Trophoblast cell (in vitro differentiated cells and primary cell): ENCODE measurements at regions not wholly inside any gene's neighbourhood (a gene's known extent, or its start where the extent isn't known, plus 50 kb on each side); places are given as distances from the start of the nearest gene placed in this dataset.

Experiments
- DNase-seq, 2 donors: peaks; one replicate each; pipeline ENCODE4 v3.0.0-alpha.2; 2016
- H2AFZ ChIP-seq: 2 replicates; pipeline ENCODE4 v1.6.1; 2013; ENCODE audit warnings: low read length, moderate library complexity, mild to moderate bottlenecking; ENCODE audit not compliant: insufficient read depth, poor library complexity
- H2AK5ac ChIP-seq: 2 replicates; pipeline ENCODE4 v1.6.1; 2013; ENCODE audit warnings: mild to moderate bottlenecking, low read length
- H2BK120ac ChIP-seq: 2 replicates; pipeline ENCODE4 v1.6.1; 2013; ENCODE audit warnings: low read length, mild to moderate bottlenecking, moderate library complexity; ENCODE audit not compliant: insufficient read depth, poor library complexity
- H2BK12ac ChIP-seq: 2 replicates; pipeline ENCODE4 v1.6.1; 2013; ENCODE audit warnings: mild to moderate bottlenecking, low read length, moderate library complexity
- H2BK5ac ChIP-seq: 2 replicates; pipeline ENCODE4 v1.6.1; 2013; ENCODE audit warnings: low read length, low read depth, moderate library complexity, mild to moderate bottlenecking; ENCODE audit not compliant: poor library complexity
- H3K14ac ChIP-seq: 2 replicates; pipeline ENCODE4 v1.6.1; 2013; ENCODE audit warnings: mild to moderate bottlenecking, low read length
- H3K18ac ChIP-seq: 2 replicates; pipeline ENCODE4 v1.6.1; 2013; ENCODE audit warnings: mild to moderate bottlenecking, low read length
- H3K23ac ChIP-seq: 2 replicates; pipeline ENCODE4 v1.6.1; 2013; ENCODE audit warnings: low read length
- H3K27ac ChIP-seq: 2 replicates; pipeline ENCODE4 v1.5.1; 2013; ENCODE audit warnings: low read depth, mild to moderate bottlenecking, inconsistent platforms, low read length, moderate library complexity
- H3K27me3 ChIP-seq: 2 replicates; pipeline ENCODE4 v1.6.1; 2013; ENCODE audit warnings: inconsistent platforms, mild to moderate bottlenecking, low read length, moderate library complexity; ENCODE audit not compliant: insufficient read depth
- H3K36me3 ChIP-seq, 2 experiments: 1 replicate in 1 of 2; 2 replicates in 1 of 2; pipeline ENCODE4 v1.6.1; 2013; ENCODE audit warnings: low read length in 2 of 2, mild to moderate bottlenecking in 2 of 2, moderate library complexity in 1 of 2; ENCODE audit not compliant: insufficient read depth in 2 of 2, control insufficient read depth in 1 of 2
- H3K4ac ChIP-seq: 2 replicates; pipeline ENCODE4 v1.6.1; 2013; ENCODE audit warnings: low read depth, mild to moderate bottlenecking, low read length, moderate library complexity
- H3K4me1 ChIP-seq, 2 experiments: 1 replicate in 1 of 2; 2 replicates in 1 of 2; pipeline ENCODE4 v1.6.1; 2013; ENCODE audit warnings: low read length in 2 of 2, mild to moderate bottlenecking in 2 of 2, moderate library complexity in 1 of 2; ENCODE audit not compliant: insufficient read depth in 2 of 2, control insufficient read depth in 1 of 2
- H3K4me2 ChIP-seq: 2 replicates; pipeline ENCODE4 v1.6.1; 2013; ENCODE audit warnings: inconsistent platforms, mild to moderate bottlenecking, low read length, moderate library complexity
- H3K4me3 ChIP-seq: 2 replicates; pipeline ENCODE4 v1.5.1; 2013; ENCODE audit warnings: mild to moderate bottlenecking, low read depth, low read length, inconsistent platforms
- H3K79me1 ChIP-seq: one replicate; pipeline ENCODE4 v1.6.1; 2013; ENCODE audit warnings: low read length
- H3K79me2 ChIP-seq: 2 replicates; pipeline ENCODE4 v1.6.1; 2013; ENCODE audit warnings: low read length, mild to moderate bottlenecking; ENCODE audit not compliant: control insufficient read depth, insufficient read depth, poor library complexity
- H3K9ac ChIP-seq: 2 replicates; pipeline ENCODE4 v1.6.1; 2013; ENCODE audit warnings: mild to moderate bottlenecking, low read length
- H3K9me3 ChIP-seq: 2 replicates; pipeline ENCODE4 v1.6.1; 2013; ENCODE audit warnings: low read depth, mild to moderate bottlenecking, control low read depth, inconsistent platforms, low read length; ENCODE audit not compliant: insufficient read depth
- H4K12ac ChIP-seq: 2 replicates; pipeline ENCODE4 v1.6.1; 2013; ENCODE audit warnings: low read depth, mild to moderate bottlenecking, low read length, moderate library complexity
- H4K8ac ChIP-seq: 2 replicates; pipeline ENCODE4 v1.6.1; 2013; ENCODE audit warnings: low read depth, mild to moderate bottlenecking, low read length, moderate library complexity
- H4K91ac ChIP-seq: one replicate; pipeline ENCODE4 v1.6.1; 2013; ENCODE audit warnings: low read depth, mild to moderate bottlenecking, low read length, moderate library complexity
- WGBS: extraction: QIAGEN DNeasy Blood & Tissue Kit; methylation state at CpG from one replicate; pipeline ENCODE4 v1.1.7; 2013; ENCODE audit warnings: missing lambda C conversion rate; ENCODE audit not compliant: insufficient read length, insufficient coverage; ENCODE audit errors: extremely low coverage; 5-methylcytosine and 5-hydroxymethylcytosine counted together

DNA sequence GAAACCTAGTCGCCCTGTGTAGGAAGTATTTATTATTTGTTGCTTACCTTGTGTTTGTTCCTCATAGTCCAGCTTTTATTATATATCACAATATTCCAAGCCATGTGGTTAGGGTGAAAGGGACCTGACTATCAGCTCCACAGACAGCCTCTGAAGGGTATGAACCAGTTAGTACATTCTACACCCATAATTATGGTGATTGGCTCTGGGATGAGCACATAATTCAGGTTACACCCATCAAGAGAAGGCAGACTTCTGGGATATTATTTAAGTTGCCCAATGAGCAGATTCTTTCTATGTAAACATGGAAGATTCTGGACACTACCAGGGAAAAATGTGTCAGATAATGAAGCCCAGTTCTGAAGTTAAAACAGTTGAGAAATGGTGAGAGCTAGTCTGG, 168.0 kb downstream of the KIF4B start:
- Histone ChIP-seq H4K91ac (no peak overlapping the region), H3K9me3 (no peaks in the 10 kb centered on the region), H3K4ac (no peak overlapping the region), H4K8ac (no peak overlapping the region), H3K23ac (no peak overlapping the region), H3K27ac (no peak overlapping the region), H4K12ac (no peak overlapping the region), H2AFZ (no peak overlapping the region), H3K4me3 (no peak overlapping the region), H3K4me1 (no peaks in the 10 kb centered on the region), H2AK5ac (no peak overlapping the region), H3K9ac (no peak overlapping the region), H3K79me1 (no peaks in the 10 kb centered on the region), H3K27me3 (no peaks in the 10 kb centered on the region), H2BK120ac (no peak overlapping the region), H2BK5ac (no peak overlapping the region), H3K79me2 (no peaks in the 10 kb centered on the region), H3K4me2 (no peak overlapping the region), H2BK12ac (no peak overlapping the region), H3K14ac (no peak overlapping the region), H3K18ac (no peak overlapping the region), H3K36me3 (no peaks in the 10 kb centered on the region)
- no peak for DNase-seq
- WGBS: no CpG with 5 or more reads among the region's 1 CpG

DNA sequence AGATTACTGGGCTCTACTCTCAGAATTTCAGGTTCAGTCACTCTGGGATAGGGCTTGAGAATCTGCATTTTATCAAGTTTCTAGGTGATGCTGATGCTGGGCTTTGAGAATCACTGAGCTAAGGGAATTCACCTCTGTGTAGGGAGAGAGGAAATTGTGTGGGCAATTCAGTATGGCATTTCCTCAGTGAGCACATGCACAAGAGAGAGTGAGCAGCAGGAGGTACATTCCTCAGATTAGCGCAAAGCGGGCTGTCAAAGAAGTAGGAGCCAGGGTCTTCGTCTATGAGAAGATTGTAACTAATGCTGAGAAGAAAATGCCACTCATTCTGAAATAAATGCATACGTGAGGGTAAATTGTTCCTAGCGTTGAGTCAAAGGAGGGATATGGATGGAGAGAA, 175.9 kb downstream of the KIF4B start:
- Histone ChIP-seq H3K27me3 (no peaks in the 10 kb centered on the region), H2BK12ac (no peak overlapping the region), H3K9me3 (no peaks in the 10 kb centered on the region), H3K14ac (no peak overlapping the region), H2AFZ (no peak overlapping the region), H3K79me1 (no peaks in the 10 kb centered on the region), H4K8ac (no peak overlapping the region), H3K36me3 (no peaks in the 10 kb centered on the region), H4K91ac (no peak overlapping the region), H2AK5ac (no peak overlapping the region), H2BK120ac (no peak overlapping the region), H3K27ac (no peak overlapping the region), H3K4me3 (no peak overlapping the region), H3K4ac (no peak overlapping the region), H3K79me2 (no peaks in the 10 kb centered on the region), H3K9ac (no peak overlapping the region), H3K18ac (no peak overlapping the region), H2BK5ac (no peak overlapping the region), H4K12ac (no peak overlapping the region), H3K4me2 (no peak overlapping the region), H3K23ac (no peak overlapping the region), H3K4me1 (peaks cover 0 to 2% of the 10 kb centered on the region in 2 experiments)
- no CpG with 5 or more reads among the region's 5 CpGs for whole genome bisulfite sequencing
- no peak for DNase-seq

DNA sequence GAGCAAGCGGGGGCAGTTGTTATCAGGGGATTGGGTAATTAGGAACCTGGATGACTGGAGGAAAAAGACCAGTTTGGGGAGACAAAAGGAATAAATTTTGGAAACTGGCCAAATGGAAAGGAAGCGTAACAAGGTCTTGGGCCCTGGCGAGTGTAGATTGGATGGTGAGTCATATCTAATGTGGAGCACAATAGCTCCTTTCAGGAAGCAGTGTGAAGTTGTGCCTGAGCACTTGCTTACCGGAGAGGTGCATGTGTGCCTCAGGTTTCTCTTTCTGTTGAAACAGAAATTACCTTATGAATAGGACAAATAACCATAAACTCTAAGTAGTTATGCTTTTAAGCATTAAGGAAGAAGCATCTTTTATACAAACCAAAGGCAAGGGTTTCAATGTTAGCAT, 176.4 kb downstream of the KIF4B start:
- no CpG with 5 or more reads among the region's 4 CpGs for WGBS
- no peak overlapping the region for H2BK5ac ChIP-seq

DNA sequence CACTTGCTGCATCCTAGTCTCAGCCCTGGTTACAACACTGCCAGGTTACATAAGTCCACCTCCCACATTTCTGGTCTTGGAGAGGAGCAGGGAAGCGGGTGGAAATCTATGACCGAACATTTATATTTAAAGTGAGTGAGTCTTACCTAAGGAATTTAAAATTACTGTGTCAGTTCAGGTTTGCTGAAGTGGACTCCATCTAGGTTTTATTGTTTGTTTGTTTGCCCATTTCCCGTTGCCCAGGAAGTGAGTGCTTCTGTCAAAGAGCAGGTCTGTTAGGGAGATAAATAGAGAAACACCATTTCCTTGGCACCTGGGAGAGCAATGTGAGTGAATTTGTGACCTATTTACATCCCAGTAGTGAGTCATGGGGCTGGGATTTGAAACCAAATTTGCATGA, 179.5 kb downstream of the KIF4B start:
- no CpG with 5 or more reads among the region's 3 CpGs for WGBS
- no peaks in the 10 kb centered on the region for H3K79me2 ChIP-seq
- peak in 1 of 2 donors; percentile 10 for DNase-seq
- no peaks in the 10 kb centered on the region for H3K9me3 ChIP-seq
- no peak overlapping the region for H4K91ac ChIP-seq
- H2BK12ac ChIP-seq: no peak overlapping the region
- no peak overlapping the region for H3K4me3 ChIP-seq
- H4K12ac ChIP-seq: no peak overlapping the region
- H3K9ac ChIP-seq: no peak overlapping the region
- no peak overlapping the region for H2BK5ac ChIP-seq
- H3K36me3 ChIP-seq: no peaks in the 10 kb centered on the region
- no peak overlapping the region for H3K14ac ChIP-seq
- H2BK120ac ChIP-seq: no peak overlapping the region
- no peak overlapping the region for H3K4me2 ChIP-seq
- no peaks in the 10 kb centered on the region for H3K27me3 ChIP-seq
- H3K27ac ChIP-seq: no peak overlapping the region
- H3K4me1 ChIP-seq: peaks cover 0 to 2% of the 10 kb centered on the region in 2 experiments
- no peak overlapping the region for H3K18ac ChIP-seq
- no peak overlapping the region for H2AFZ ChIP-seq
- H3K4ac ChIP-seq: no peak overlapping the region
- no peaks in the 10 kb centered on the region for H3K79me1 ChIP-seq
- no peak overlapping the region for H4K8ac ChIP-seq
- H3K23ac ChIP-seq: no peak overlapping the region
- H2AK5ac ChIP-seq: no peak overlapping the region

More for the DNA sequence above, 176.4 kb downstream of the KIF4B start:
- Histone ChIP-seq H3K36me3 (no peaks in the 10 kb centered on the region), H4K91ac (no peak overlapping the region), H3K4me2 (no peak overlapping the region), H3K79me1 (no peaks in the 10 kb centered on the region), H3K9me3 (no peaks in the 10 kb centered on the region), H4K12ac (no peak overlapping the region), H3K4me1 (peaks cover 0 to 2% of the 10 kb centered on the region in 2 experiments), H3K23ac (no peak overlapping the region), H3K14ac (no peak overlapping the region), H2AFZ (no peak overlapping the region), H3K4me3 (no peak overlapping the region), H3K4ac (no peak overlapping the region), H3K18ac (no peak overlapping the region), H2AK5ac (no peak overlapping the region), H3K27ac (no peak overlapping the region), H3K79me2 (no peaks in the 10 kb centered on the region), H4K8ac (no peak overlapping the region), H2BK120ac (no peak overlapping the region), H3K9ac (no peak overlapping the region), H3K27me3 (no peaks in the 10 kb centered on the region), H2BK12ac (no peak overlapping the region)
- no peak for DNase-seq
